H1 (cell line): ENCODE measurements at regions not wholly inside any gene's neighbourhood (a gene's known extent, or its start where the extent isn't known, plus 50 kb on each side); places are given as distances from the start of the nearest gene placed in this dataset.

Experiments used
- CTCF ChIA-PET: fragments of 300-600 bp; sonication (Branson Sonifier 250); formaldehyde crosslinking; loops from one replicate; lab custom pipeline; 2021; ENCODE audit not compliant: partially characterized antibody; lab: Charles Lee
- POLR2A ChIA-PET: fragments of 300-600 bp; sonication (Branson Sonifier 250); formaldehyde crosslinking; loops from one replicate; lab custom pipeline; 2021; ENCODE audit warnings: inconsistent platforms; ENCODE audit not compliant: partially characterized antibody; lab: Charles Lee
- DNase-seq, 2 experiments: peaks; one replicate each; pipeline versions ENCODE4 v3.0.0 to v3.0.0-alpha.2; 2010 to 2022; ENCODE audit warnings: low spot score in 2 of 2, low read depth in 1 of 2, mixed read lengths in 1 of 2
- FAIRE-seq: peaks from 2 replicates; lab custom pipeline; 2011; peaks lifted over from hg19 to GRCh38; lab: Jason Lieb, UNC
- H2AFZ ChIP-seq: 2 replicates; pipeline ENCODE4 v1.8.1; 2012; ENCODE audit warnings: low read length, inconsistent platforms
- H2AK5ac ChIP-seq: 2 replicates; pipeline ENCODE4 v1.6.1; 2013; ENCODE audit warnings: low read depth, low read length
- H2BK120ac ChIP-seq: replicated peaks from 2 replicates; pipeline ENCODE3; 2013; ENCODE audit warnings: low read depth, low read length, inconsistent platforms
- H2BK12ac ChIP-seq: 2 replicates; pipeline ENCODE4 v1.6.1; 2013; ENCODE audit warnings: low read depth, low read length
- H2BK15ac ChIP-seq: 2 replicates; pipeline ENCODE4 v1.6.1; 2013; ENCODE audit warnings: low read length
- H2BK20ac ChIP-seq: 2 replicates; pipeline ENCODE4 v1.6.1; 2013; ENCODE audit warnings: low read length
- H2BK5ac ChIP-seq: 2 replicates; pipeline ENCODE4 v1.6.1; 2013; ENCODE audit warnings: low read depth, low read length
- H3K14ac ChIP-seq: 2 replicates; pipeline ENCODE4 v1.6.1; 2013; ENCODE audit warnings: inconsistent platforms; ENCODE audit not compliant: insufficient read length
- H3K18ac ChIP-seq: 2 replicates; pipeline ENCODE4 v1.6.1; 2013; ENCODE audit warnings: low read length; ENCODE audit errors: extremely low read depth
- H3K23ac ChIP-seq: 2 replicates; pipeline ENCODE4 v1.6.1; 2013; ENCODE audit warnings: inconsistent platforms; ENCODE audit not compliant: insufficient read length
- H3K23me2 ChIP-seq: 2 replicates; pipeline ENCODE4 v1.6.1; 2013; ENCODE audit warnings: low read depth, low read length
- H3K27ac ChIP-seq: 2 replicates; pipeline ENCODE4 v1.6.1; 2011; ENCODE audit warnings: low read depth, low read length, inconsistent platforms
- H3K27me3 ChIP-seq, 4 experiments: replicated peaks in 1 of 4; 1 replicate in 1 of 4; 2 replicates in 3 of 4; pipeline versions ENCODE4 v1.6.1 to v1.8.1; 2011 to 2013; ENCODE audit warnings: low read length in 3 of 4, mild to moderate bottlenecking in 3 of 4, inconsistent platforms in 2 of 4, mixed read lengths in 2 of 4, moderate library complexity in 1 of 4; ENCODE audit not compliant: control insufficient read depth in 3 of 4, insufficient read depth in 3 of 4; ENCODE audit errors: extremely low read depth in 1 of 4
- H3K36me3 ChIP-seq, 4 experiments: 2 replicates each; pipeline versions ENCODE4 v1.6.1 to v1.8.1; 2011 to 2013; ENCODE audit warnings: mild to moderate bottlenecking in 4 of 4, low read length in 3 of 4, moderate library complexity in 2 of 4, control low read depth in 1 of 4, inconsistent platforms in 1 of 4; ENCODE audit not compliant: insufficient read depth in 4 of 4, control insufficient read depth in 2 of 4
- H3K4ac ChIP-seq: replicated peaks from 2 replicates; pipeline ENCODE3; 2013; ENCODE audit warnings: low read length, low read depth, mixed read lengths, inconsistent platforms; ENCODE audit not compliant: insufficient read length
- H3K4me1 ChIP-seq, 4 experiments: replicated peaks in 1 of 4; 1 replicate in 1 of 4; 2 replicates in 3 of 4; pipeline versions ENCODE4 v1.6.1 to v1.8.1; 2011 to 2013; ENCODE audit warnings: low read length in 3 of 4, inconsistent platforms in 2 of 4, mixed read lengths in 1 of 4; ENCODE audit not compliant: insufficient read depth in 4 of 4, control insufficient read depth in 3 of 4
- H3K4me2 ChIP-seq, 2 experiments: 2 replicates each; pipeline versions ENCODE4 v1.6.1 to v1.8.1; 2011 to 2013; ENCODE audit warnings: low read depth in 2 of 2, low read length in 2 of 2, control low read depth in 1 of 2, inconsistent platforms in 1 of 2, mild to moderate bottlenecking in 1 of 2; ENCODE audit not compliant: insufficient read depth in 1 of 2
- H3K4me3 ChIP-seq, 4 experiments: fragments of 200-600, 300-600 bp in 1 of 4; sonication (generic), shearing (Covaris generic), sonication (Bioruptor Twin) in 1 of 4; 2 replicates each; pipeline versions ENCODE4 v1.5.1 to v1.8.1; 2011 to 2016; ENCODE audit warnings: low read length in 4 of 4, low read depth in 3 of 4, control low read depth in 2 of 4, inconsistent platforms in 2 of 4, mild to moderate bottlenecking in 2 of 4, mixed read lengths in 1 of 4, moderate library complexity in 1 of 4; ENCODE audit not compliant: insufficient read depth in 2 of 4; ENCODE audit errors: extremely low read depth in 1 of 4
- H3K56ac ChIP-seq: replicated peaks from 2 replicates; pipeline ENCODE3; 2013; ENCODE audit warnings: low read depth, mild to moderate bottlenecking, mixed read lengths, low read length, inconsistent platforms; ENCODE audit not compliant: insufficient read length
- H3K79me1 ChIP-seq: 2 replicates; pipeline ENCODE4 v1.6.1; 2013; ENCODE audit warnings: low read depth, low read length, control low read depth
- H3K79me2 ChIP-seq, 2 experiments: 2 replicates each; pipeline versions ENCODE4 v1.6.1 to v1.8.1; 2012 to 2013; ENCODE audit warnings: low read length in 2 of 2, mild to moderate bottlenecking in 2 of 2, inconsistent platforms in 1 of 2; ENCODE audit not compliant: insufficient read depth in 2 of 2, control insufficient read depth in 1 of 2
- H3K9ac ChIP-seq, 4 experiments: replicated peaks in 1 of 4; 1 replicate in 1 of 4; 2 replicates in 3 of 4; pipeline versions ENCODE4 v1.6.1 to v1.8.1; 2011 to 2013; ENCODE audit warnings: low read depth in 3 of 4, low read length in 3 of 4, control low read depth in 2 of 4, mild to moderate bottlenecking in 2 of 4, moderate library complexity in 2 of 4, inconsistent platforms in 1 of 4; ENCODE audit errors: extremely low read depth in 1 of 4
- H3K9me3 ChIP-seq, 2 experiments: 2 replicates each; pipeline versions ENCODE4 v1.6.1 to v1.8.1; 2012 to 2013; ENCODE audit warnings: mild to moderate bottlenecking in 2 of 2, moderate library complexity in 2 of 2, control low read depth in 1 of 2, inconsistent platforms in 1 of 2, low read depth in 1 of 2, low read length in 1 of 2, mixed read lengths in 1 of 2; ENCODE audit not compliant: insufficient read depth in 2 of 2
- H4K20me1 ChIP-seq, 2 experiments: replicated peaks in 1 of 2; 2 replicates each; pipeline versions ENCODE3 to v1.8.1; 2011 to 2013; ENCODE audit warnings: inconsistent platforms in 2 of 2, low read length in 2 of 2, mild to moderate bottlenecking in 1 of 2; ENCODE audit not compliant: insufficient read depth in 2 of 2, control insufficient read depth in 1 of 2
- H4K5ac ChIP-seq: 2 replicates; pipeline ENCODE4 v1.6.1; 2013; ENCODE audit warnings: low read length, low read depth, mixed read lengths, inconsistent platforms; ENCODE audit not compliant: insufficient read length
- H4K8ac ChIP-seq: 2 replicates; pipeline ENCODE4 v1.8.0; 2013; ENCODE audit warnings: mild to moderate bottlenecking, moderate library complexity, low read length, inconsistent platforms; ENCODE audit not compliant: insufficient read depth; ENCODE audit errors: extremely low read depth
- H4K91ac ChIP-seq: replicated peaks from 2 replicates; pipeline ENCODE3; 2013; ENCODE audit warnings: low read length, mixed read lengths, inconsistent platforms; ENCODE audit not compliant: insufficient read length
- BCL11A ChIP-seq, 2 experiments: IDR thresholded peaks; one replicate each; pipeline ENCODE4 v1.6.1; 2011; ENCODE audit warnings: low read depth in 2 of 2, low read length in 2 of 2, mild to moderate bottlenecking in 2 of 2
- BRCA1 ChIP-seq: IDR thresholded peaks from 2 replicates; pipeline ENCODE4 v1.6.1; 2012; ENCODE audit warnings: low read depth, low read length, improper control_type of control experiment
- CHD1 ChIP-seq: IDR thresholded peaks from 2 replicates; pipeline ENCODE4 v1.6.1; 2012; ENCODE audit warnings: low read depth, low read length, improper control_type of control experiment
- CHD2 ChIP-seq: IDR thresholded peaks from 2 replicates; pipeline ENCODE4 v1.6.1; 2012; ENCODE audit warnings: low read length, improper control_type of control experiment
- CREB1 ChIP-seq: IDR thresholded peaks from 2 replicates; pipeline ENCODE4 v1.6.1; 2012; ENCODE audit warnings: inconsistent platforms
- HDAC6 ChIP-seq: IDR thresholded peaks from one replicate; pipeline ENCODE4 v1.7.1; 2012; ENCODE audit warnings: low read depth, mild to moderate bottlenecking, inconsistent platforms, low read length, moderate library complexity
- JUN ChIP-seq: IDR thresholded peaks from 2 replicates; pipeline ENCODE4 v1.6.1; 2011; ENCODE audit warnings: low read depth, mild to moderate bottlenecking, improper control_type of control experiment, low read length
- KDM4A ChIP-seq: IDR thresholded peaks from one replicate; pipeline ENCODE4 v1.7.1; 2012; ENCODE audit warnings: low read depth, mild to moderate bottlenecking, moderate library complexity, low read length, inconsistent platforms; ENCODE audit not compliant: severe bottlenecking
- NANOG ChIP-seq: IDR thresholded peaks from 2 replicates; pipeline ENCODE4 v1.6.1; 2011; ENCODE audit warnings: low read length, low read depth, mild to moderate bottlenecking, inconsistent platforms; ENCODE audit not compliant: insufficient read depth, poor library complexity, severe bottlenecking
- NRF1 ChIP-seq: IDR thresholded peaks from 2 replicates; pipeline ENCODE4 v1.6.1; 2011; ENCODE audit warnings: mild to moderate bottlenecking, low read depth, low read length, improper control_type of control experiment
- PHF8 ChIP-seq: fragments of 200-600 bp; sonication (generic); conservative IDR thresholded peaks from 2 replicates; pipeline ENCODE4 v1.7.1; 2012; ENCODE audit warnings: low read depth, mild to moderate bottlenecking, inconsistent platforms, low read length, moderate library complexity
- RNF2 ChIP-seq: fragments of 200-900, 300-1000 bp; sonication (generic); IDR thresholded peaks from 2 replicates; pipeline ENCODE4 v1.7.1; 2016; ENCODE audit warnings: borderline replicate concordance, low read depth, mild to moderate bottlenecking, antibody characterized with exemption, low read length; ENCODE audit not compliant: poor library complexity, severe bottlenecking; ENCODE audit errors: missing control alignments
- SP1 ChIP-seq: IDR thresholded peaks from 2 replicates; pipeline ENCODE4 v1.6.1; 2011; ENCODE audit warnings: low read depth, low read length
- SP2 ChIP-seq: IDR thresholded peaks from 2 replicates; pipeline ENCODE4 v1.6.1; 2012; ENCODE audit warnings: mild to moderate bottlenecking, low read length, inconsistent platforms
- YY1 ChIP-seq: IDR thresholded peaks from 2 replicates; pipeline ENCODE4 v1.6.1; 2011; ENCODE audit warnings: low read depth, mild to moderate bottlenecking, low read length
- ZNF274 ChIP-seq: IDR thresholded peaks from 2 replicates; pipeline ENCODE4 v1.7.0; 2012; ENCODE audit warnings: low read length, borderline replicate concordance; ENCODE audit errors: extremely low read depth
- WGBS, 2 experiments: shearing (Covaris generic) in 1 of 2; methylation state at CpG; one replicate each; pipeline versions ENCODE4 v1.1.6 to v1.1.7; 2013 to 2015; ENCODE audit warnings: low lambda C conversion rate in 2 of 2, mixed read lengths in 2 of 2, inconsistent platforms in 1 of 2, low coverage in 1 of 2, missing lambda C conversion rate in 1 of 2; ENCODE audit not compliant: insufficient replicate concordance in 2 of 2, insufficient coverage in 1 of 2, insufficient read length in 1 of 2; ENCODE audit errors: extremely low coverage in 1 of 2, missing lambda C conversion rate in 1 of 2; 5-methylcytosine and 5-hydroxymethylcytosine counted together

- Histone ChIP-seq H4K20me1 (no peaks in the 10 kb centered on the region), H3K79me1 (no peaks in the 10 kb centered on the region; the same call in 1 of the 2 replicates), H3K9ac (no peak overlapping the region), H2BK20ac (no peak overlapping the region), H3K9me3 (peaks cover 43 to 57% of the 10 kb centered on the region in 2 experiments), H3K18ac (no peak overlapping the region), H3K27me3 (no peaks in the 10 kb centered on the region; a peak in 2 of 7 replicates), H4K8ac (no peak overlapping the region), H3K14ac (no peak overlapping the region), H3K4me1 (no peaks in the 10 kb centered on the region), H2AFZ (no peak overlapping the region), H2BK120ac (no peak overlapping the region), H2BK12ac (no peak overlapping the region), H3K36me3 (no peaks in the 10 kb centered on the region), H2AK5ac (no peak overlapping the region), H2BK5ac (no peak overlapping the region), H3K56ac (no peak overlapping the region), H3K23me2 (no peaks in the 10 kb centered on the region), H4K5ac (no peak overlapping the region), H3K4me3 (no peak overlapping the region), H3K79me2 (no peaks in the 10 kb centered on the region), H3K4ac (no peak overlapping the region), H3K27ac (no peak overlapping the region), H3K23ac (no peak overlapping the region), H3K4me2 (no peak overlapping the region), H4K91ac (no peak overlapping the region), H2BK15ac (no peak overlapping the region)
- FAIRE-seq, result no peak
- ChIA-PET POLR2A (no interaction called here), CTCF (interaction anchor here (0.7 kb wide), 1 partner anchor 11 kb away, joined by 4 read pairs; no protein-coding TSS in a partner anchor)
- 91% methylated on average over 2 of the region's 2 CpGs; no CpG with 5 or more reads in 1 of the 2 experiments for WGBS, 2 experiments
- no peak for DNase-seq
- TF ChIP-seq PHF8 (no peak), YY1 (no peak), HDAC6 (no peak), RNF2 (no peak), CHD1 (no peak), JUN (no peak), BRCA1 (no peak), CREB1 (no peak), SP1 (no peak), ZNF274 (no peak), SP2 (no peak), NRF1 (no peak), KDM4A (no peak), NANOG (no peak), CHD2 (no peak), BCL11A (IDR thresholded peaks at IDR 0.05; ENCODE audit: low read depth in 2 of 2, low read length in 2 of 2) (no peak)
These were observed 54.2 kb upstream of the GRID2 start for GRCh38 chr4:92249541-92249940.
